HL-60 (cell line): ENCODE measurements at regions not wholly inside any gene's neighbourhood (a gene's known extent, or its start where the extent isn't known, plus 50 kb on each side); places are given as distances from the start of the nearest gene placed in this dataset.

Source experiments
- POLR2AphosphoS5 ChIP-seq: IDR thresholded peaks from 2 replicates; pipeline ENCODE4 v1.6.1; 2012; ENCODE audit warnings: low read depth
- TF ChIP-seq, protein P1 (sequence below): IDR thresholded peaks from one replicate; pipeline ENCODE4 v1.5.1; 2011; ENCODE audit warnings: low read length, control low read depth, inconsistent platforms; ENCODE audit not compliant: insufficient read depth

DNA sequence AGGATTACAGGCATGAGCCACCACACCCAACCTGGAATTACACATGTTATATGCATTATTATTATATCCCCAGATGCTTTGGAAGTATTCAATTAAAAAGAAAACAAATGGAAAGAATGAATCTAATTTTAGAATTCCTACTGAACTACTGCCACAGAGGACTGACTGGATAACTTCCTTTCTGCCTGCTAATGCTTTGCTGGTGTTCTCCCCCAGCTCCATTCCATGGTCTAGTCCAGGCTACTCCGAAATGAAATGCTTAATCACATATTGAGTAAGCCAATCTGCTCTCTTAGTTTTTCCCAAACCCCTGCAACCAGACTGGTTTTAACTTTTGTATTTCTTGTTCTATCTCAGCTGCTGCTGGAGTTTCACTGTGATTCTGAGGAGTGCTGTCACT, 519.1 kb downstream of the SOX11 start:
- TF ChIP-seq, protein P1, sequence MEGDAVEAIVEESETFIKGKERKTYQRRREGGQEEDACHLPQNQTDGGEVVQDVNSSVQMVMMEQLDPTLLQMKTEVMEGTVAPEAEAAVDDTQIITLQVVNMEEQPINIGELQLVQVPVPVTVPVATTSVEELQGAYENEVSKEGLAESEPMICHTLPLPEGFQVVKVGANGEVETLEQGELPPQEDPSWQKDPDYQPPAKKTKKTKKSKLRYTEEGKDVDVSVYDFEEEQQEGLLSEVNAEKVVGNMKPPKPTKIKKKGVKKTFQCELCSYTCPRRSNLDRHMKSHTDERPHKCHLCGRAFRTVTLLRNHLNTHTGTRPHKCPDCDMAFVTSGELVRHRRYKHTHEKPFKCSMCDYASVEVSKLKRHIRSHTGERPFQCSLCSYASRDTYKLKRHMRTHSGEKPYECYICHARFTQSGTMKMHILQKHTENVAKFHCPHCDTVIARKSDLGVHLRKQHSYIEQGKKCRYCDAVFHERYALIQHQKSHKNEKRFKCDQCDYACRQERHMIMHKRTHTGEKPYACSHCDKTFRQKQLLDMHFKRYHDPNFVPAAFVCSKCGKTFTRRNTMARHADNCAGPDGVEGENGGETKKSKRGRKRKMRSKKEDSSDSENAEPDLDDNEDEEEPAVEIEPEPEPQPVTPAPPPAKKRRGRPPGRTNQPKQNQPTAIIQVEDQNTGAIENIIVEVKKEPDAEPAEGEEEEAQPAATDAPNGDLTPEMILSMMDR: no peak
- TF ChIP-seq POLR2AphosphoS5: no peak
